Adipocyte (in vitro differentiated cells): ENCODE measurements at regions not wholly inside any gene's neighbourhood (a gene's known extent, or its start where the extent isn't known, plus 50 kb on each side); places are given as distances from the start of the nearest gene placed in this dataset.
"Not testable (repeated sequence)": the region's sequence is repeated elsewhere in the genome, so short reads cannot be mapped to it uniquely, and the experiment has no call there.

Source experiments
- DNase-seq: peaks from one replicate; pipeline ENCODE4 v3.0.0-alpha.2; 2015; ENCODE audit warnings: low read depth
- H3K27me3 ChIP-seq: replicated peaks from 2 replicates; pipeline ENCODE4 v1.7.0; 2013; ENCODE audit warnings: mild to moderate bottlenecking, low read length, moderate library complexity; ENCODE audit not compliant: control insufficient read depth, insufficient read depth
- H3K36me3 ChIP-seq: 2 replicates; pipeline ENCODE4 v1.7.0; 2013; ENCODE audit warnings: low read length, mild to moderate bottlenecking, moderate library complexity; ENCODE audit not compliant: control insufficient read depth, insufficient read depth, severe bottlenecking
- H3K4me1 ChIP-seq: 2 replicates; pipeline ENCODE4 v1.7.0; 2013; ENCODE audit warnings: mild to moderate bottlenecking, low read length, moderate library complexity; ENCODE audit not compliant: control insufficient read depth, insufficient read depth
- H3K4me3 ChIP-seq: 2 replicates; pipeline ENCODE4 v1.7.0; 2013; ENCODE audit warnings: mild to moderate bottlenecking, low read length, moderate library complexity
- H3K9ac ChIP-seq: 2 replicates; pipeline ENCODE4 v1.7.0; 2013; ENCODE audit warnings: mild to moderate bottlenecking, low read length, moderate library complexity
- H3K9me3 ChIP-seq: 2 replicates; pipeline ENCODE4 v1.7.0; 2013; ENCODE audit warnings: mild to moderate bottlenecking, low read length, moderate library complexity; ENCODE audit not compliant: control insufficient read depth

DNA sequence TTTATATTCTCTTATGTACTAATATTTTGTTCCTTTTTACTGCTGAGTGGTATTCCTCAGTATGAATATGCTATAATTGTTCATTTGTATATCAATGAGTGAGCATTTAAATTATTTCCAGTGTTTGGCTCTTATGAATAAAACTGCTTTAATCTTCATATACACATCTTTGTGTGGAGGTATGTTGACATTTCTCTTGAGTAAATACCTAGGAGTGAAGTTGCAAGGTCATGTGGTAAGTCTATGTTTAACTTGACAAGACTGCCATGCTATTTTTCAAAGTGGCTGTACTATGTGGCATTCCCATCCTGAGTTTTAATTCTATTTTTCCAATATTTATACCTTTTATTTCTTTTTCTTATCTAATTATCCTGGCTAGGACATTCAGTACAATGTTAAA, 124.2 kb downstream of the ADSS2 start:
- DNase-seq, result no peak
- Histone ChIP-seq H3K9me3 (peaks cover 12% of the 10 kb centered on the region), H3K36me3 (no peaks in the 10 kb centered on the region), H3K4me1 (peaks cover 8% of the 10 kb centered on the region), H3K9ac (no peak overlapping the region), H3K4me3 (no peak overlapping the region), H3K27me3 (no peaks in the 10 kb centered on the region)

DNA sequence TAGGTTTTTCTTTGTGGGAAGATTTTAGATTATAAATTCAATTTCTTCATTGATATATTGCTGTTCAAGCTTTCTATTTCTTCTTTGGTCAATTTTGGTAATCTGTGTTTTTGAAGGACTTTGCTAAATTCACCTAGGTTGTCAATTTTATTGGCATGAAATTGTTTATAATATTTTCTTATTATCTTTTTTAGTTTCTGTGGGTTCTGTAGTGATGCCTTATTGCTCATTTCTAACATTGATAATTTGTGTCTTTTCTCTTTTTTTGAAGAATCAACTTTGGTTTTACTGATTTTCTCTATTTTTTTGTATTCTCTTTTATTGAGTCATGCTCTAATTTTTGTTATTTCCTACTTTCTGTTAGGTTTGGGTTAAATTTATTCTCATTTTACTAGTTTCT, 123.2 kb downstream of the ADSS2 start:
- peaks cover 12% of the 10 kb centered on the region for H3K9me3 ChIP-seq
- peaks cover under 1% of the 10 kb centered on the region for H3K4me1 ChIP-seq
- H3K27me3 ChIP-seq, result no peaks in the 10 kb centered on the region
- DNase-seq, result no peak
- no peaks in the 10 kb centered on the region for H3K36me3 ChIP-seq
- no peak overlapping the region for H3K4me3 ChIP-seq
- H3K9ac ChIP-seq, result no peak overlapping the region

DNA sequence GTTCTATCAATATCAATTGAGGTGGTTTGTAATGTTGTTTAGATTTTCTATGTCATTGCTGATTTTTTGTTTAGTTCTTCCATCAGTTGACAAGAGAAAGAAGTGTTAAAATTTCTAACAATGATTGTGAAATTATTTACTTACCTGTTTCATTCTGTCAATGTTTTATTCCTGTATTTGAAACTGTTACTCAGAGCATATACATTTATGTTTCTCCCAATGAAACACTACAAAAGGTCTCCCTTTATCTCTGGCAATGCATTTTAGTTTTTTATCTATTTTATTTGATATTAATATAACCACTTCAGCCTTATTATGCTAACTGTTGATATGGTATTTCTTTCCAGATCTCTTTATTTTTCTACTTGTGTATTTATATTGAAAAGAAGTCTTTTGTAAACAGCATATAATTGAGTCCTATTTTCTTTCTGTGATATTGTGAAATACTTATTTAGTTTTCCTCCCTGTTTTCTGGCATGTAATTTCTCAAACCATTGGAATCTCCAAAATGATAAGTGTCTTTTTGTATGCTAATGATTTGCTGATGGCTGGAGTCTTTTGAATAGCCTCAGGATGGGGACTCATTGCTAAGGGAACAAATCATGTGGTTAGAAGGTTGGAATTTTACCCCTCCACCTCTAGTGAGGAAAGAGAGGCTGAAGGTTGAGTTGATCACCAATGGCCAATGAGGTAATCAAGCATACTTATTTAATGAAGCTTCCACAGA, 122.0 kb downstream of the ADSS2 start:
- Histone ChIP-seq H3K36me3 (no peaks in the 10 kb centered on the region), H3K4me3 (no peak overlapping the region), H3K9ac (no peak overlapping the region), H3K27me3 (no peaks in the 10 kb centered on the region), H3K9me3 (peaks cover 12% of the 10 kb centered on the region), H3K4me1 (no peaks in the 10 kb centered on the region)
- no peak for DNase-seq

GRCh38 chr1:244330318-244330625, 121.4 kb downstream of the ADSS2 start:
- H3K9me3 ChIP-seq, result peaks cover 12% of the 10 kb centered on the region
- H3K4me1 ChIP-seq, result no peaks in the 10 kb centered on the region
- no peak for DNase-seq
- no peak overlapping the region for H3K4me3 ChIP-seq
- H3K36me3 ChIP-seq, result no peaks in the 10 kb centered on the region
- H3K9ac ChIP-seq, result no peak overlapping the region
- no peaks in the 10 kb centered on the region for H3K27me3 ChIP-seq

- not testable (repeated sequence) for DNase-seq, H3K4me3 ChIP-seq, H3K4me1 ChIP-seq, H3K36me3 ChIP-seq, H3K9ac ChIP-seq, H3K27me3 ChIP-seq
- H3K9me3 ChIP-seq, result peaks cover 11% of the 10 kb centered on the region
Measured at GRCh38 chr1:244332761-244333160, 118.9 kb downstream of the ADSS2 start.

DNA sequence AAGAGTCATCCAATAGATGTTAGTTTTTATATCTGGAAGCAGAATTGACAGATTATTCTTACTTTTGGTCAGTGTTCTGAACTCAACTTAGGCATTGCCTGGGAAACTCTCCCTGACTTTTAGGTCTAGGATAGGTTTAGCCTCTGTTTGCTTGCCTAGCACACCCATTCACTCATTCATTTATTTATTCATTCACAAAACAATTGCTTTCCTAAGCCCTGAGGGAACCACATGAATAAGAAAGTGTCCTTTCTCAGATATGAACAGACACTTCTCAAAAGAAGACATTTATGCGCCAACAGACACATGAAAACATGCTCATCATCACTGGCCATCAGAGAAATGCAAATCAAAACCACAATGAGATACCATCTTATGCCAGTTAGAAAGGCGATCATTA, 117.4 kb downstream of the ADSS2 start:
- H3K27me3 ChIP-seq, DNase-seq, H3K36me3 ChIP-seq, H3K4me3 ChIP-seq, H3K9me3 ChIP-seq, H3K9ac ChIP-seq, H3K4me1 ChIP-seq: not testable (repeated sequence)

DNA sequence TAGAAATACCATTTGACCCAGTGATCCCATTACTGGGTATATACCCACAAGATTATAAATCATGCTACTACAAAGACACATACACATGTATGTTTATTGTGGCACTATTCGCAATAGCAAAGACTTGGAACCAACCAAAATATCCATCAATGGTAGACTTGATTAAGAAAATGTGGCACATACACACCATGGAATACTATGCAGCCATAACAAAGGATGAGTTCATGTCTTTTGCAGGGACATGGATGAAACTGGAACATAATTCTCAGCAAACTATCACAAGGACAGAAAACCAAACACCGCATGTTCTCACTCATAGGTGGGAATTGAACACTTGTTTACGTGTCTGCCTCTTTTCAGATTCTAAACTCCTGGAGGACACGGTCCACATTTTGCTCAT, 116.9 kb downstream of the ADSS2 start:
- H3K4me1 ChIP-seq, H3K27me3 ChIP-seq, DNase-seq, H3K9ac ChIP-seq, H3K4me3 ChIP-seq, H3K36me3 ChIP-seq, H3K9me3 ChIP-seq: not testable (repeated sequence)

DNA sequence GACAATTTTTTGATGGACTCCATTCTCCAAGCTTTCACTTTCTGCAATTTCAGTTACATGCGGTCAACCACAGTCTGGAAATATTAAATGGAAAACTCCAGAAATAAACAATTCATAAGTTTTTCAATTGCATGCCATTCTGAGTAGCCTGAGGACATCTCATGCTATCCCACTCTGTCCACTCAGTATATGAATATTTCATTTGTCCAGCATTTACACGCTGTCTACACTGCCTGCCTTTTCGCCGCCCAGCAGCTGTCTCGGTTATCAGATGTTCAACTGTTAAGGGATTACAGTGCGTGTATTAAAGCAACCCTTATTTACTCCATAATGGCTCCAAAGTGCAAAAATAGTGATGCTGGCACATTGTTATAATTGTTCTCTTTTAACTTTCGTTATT, 116.3 kb downstream of the ADSS2 start:
- DNase-seq, result no peak
- Histone ChIP-seq H3K9ac (no peak overlapping the region), H3K4me1 (no peaks in the 10 kb centered on the region), H3K9me3 (no peaks in the 10 kb centered on the region), H3K36me3 (no peaks in the 10 kb centered on the region), H3K27me3 (no peaks in the 10 kb centered on the region), H3K4me3 (no peak overlapping the region)

DNA sequence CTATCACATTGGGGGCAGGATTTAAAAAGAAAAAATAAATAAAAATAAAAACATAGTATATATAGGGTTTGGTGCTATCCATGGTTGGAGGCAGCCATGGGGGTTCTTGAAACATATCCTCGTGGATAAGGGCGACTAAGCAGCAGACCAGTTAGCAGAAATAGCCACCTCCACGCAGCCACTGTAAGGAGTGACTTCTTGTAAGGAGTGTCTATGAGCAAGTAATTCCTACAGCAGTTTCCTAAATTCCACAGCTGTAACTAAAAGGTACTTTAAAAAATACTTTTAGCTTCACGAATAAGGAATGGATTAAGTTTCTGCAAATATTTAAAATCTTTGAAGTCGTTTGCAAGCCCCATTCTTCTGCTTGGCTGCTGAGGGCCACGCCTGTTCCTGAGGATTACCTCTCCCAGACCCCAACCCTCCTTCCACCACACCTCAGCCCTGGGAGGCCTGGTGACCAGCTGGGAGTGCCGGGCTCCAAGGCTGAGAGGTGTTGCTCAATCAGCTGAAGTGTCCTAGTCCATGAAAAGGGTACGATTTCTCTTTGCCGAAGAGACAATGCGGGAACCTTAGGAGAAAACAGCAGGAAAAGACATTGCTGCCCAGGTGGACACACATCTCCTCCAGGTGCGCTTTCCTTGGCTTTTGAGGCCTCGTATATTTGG, 115.3 kb downstream of the ADSS2 start:
- Histone ChIP-seq H3K27me3 (no peaks in the 10 kb centered on the region), H3K9ac (no peak overlapping the region), H3K36me3 (no peaks in the 10 kb centered on the region), H3K9me3 (no peaks in the 10 kb centered on the region), H3K4me3 (no peak overlapping the region), H3K4me1 (no peaks in the 10 kb centered on the region)
- DNase-seq, result no peak

DNA sequence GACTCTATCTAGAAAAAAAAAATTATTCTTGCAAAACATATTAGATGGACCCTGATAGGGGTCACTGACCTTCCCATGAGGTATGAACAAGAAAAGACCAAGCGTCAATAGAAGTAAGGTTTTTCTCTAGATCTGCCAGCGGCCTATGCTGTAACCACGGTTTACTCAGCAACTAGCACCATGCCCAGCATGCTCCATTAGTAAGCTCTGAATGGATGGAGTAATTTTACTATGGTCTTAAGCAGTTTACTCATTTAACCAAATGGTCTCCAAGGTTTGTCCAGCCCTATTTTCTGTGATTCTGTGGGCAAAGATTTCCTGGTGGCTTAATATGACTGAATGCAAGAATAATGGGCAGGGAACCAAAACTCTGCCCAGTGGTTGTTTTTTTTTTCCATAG, 113.9 kb downstream of the ADSS2 start:
- H3K9ac ChIP-seq, result no peak overlapping the region
- H3K27me3 ChIP-seq, result no peaks in the 10 kb centered on the region
- no peaks in the 10 kb centered on the region for H3K9me3 ChIP-seq
- H3K4me3 ChIP-seq, result no peak overlapping the region
- DNase-seq, result no peak
- no peaks in the 10 kb centered on the region for H3K36me3 ChIP-seq
- no peaks in the 10 kb centered on the region for H3K4me1 ChIP-seq

- DNase-seq, result no peak
- no peaks in the 10 kb centered on the region for H3K4me1 ChIP-seq
- H3K4me3 ChIP-seq, result no peak overlapping the region
- no peaks in the 10 kb centered on the region for H3K9me3 ChIP-seq
- no peaks in the 10 kb centered on the region for H3K27me3 ChIP-seq
- no peak overlapping the region for H3K9ac ChIP-seq
- H3K36me3 ChIP-seq, result no peaks in the 10 kb centered on the region
Measured at GRCh38 chr1:244339073-244339692, 112.5 kb downstream of the ADSS2 start.
